GM12878 (cell line): ENCODE measurements at regions not wholly inside any gene's neighbourhood (a gene's known extent, or its start where the extent isn't known, plus 50 kb on each side); places are given as distances from the start of the nearest gene placed in this dataset.

Experiments used
- ATAC-seq: fragments of 200-7000 bp; cut with Tn5 transposase; 3 replicates; pipeline ENCODE4 v1.9.1; 2020; ENCODE audit warnings: mild to moderate bottlenecking, moderate library complexity
- BruUV-seq: library from RNA; stranded (reverse); fragments of 400-500 nt; replicated peaks from 2 replicates; lab custom pipeline; 2021; lab: Mats Ljungman, UMichigan
- CTCF ChIA-PET: fragments of 300-600 bp; sonication (Branson Sonifier 250); formaldehyde crosslinking; extraction: SDS; loops from one replicate; lab custom pipeline; 2021; ENCODE audit warnings: inconsistent platforms; lab: Yijun Ruan, JAX
- POLR2A ChIA-PET: fragments of 350-600 bp; formaldehyde crosslinking; extraction: SDS; loops from one replicate; lab custom pipeline; 2021; ENCODE audit warnings: inconsistent platforms; lab: Charles Lee
- RAD21 ChIA-PET: fragments of 300-600 bp; sonication (Branson Sonifier 250); formaldehyde crosslinking; loops from one replicate; lab custom pipeline; 2023; ENCODE audit warnings: antibody characterized with exemption; ENCODE audit not compliant: unreplicated experiment; lab: Charles Lee
- SMC1A ChIA-PET: fragments of 300-600 bp; sonication (Branson Sonifier 250); formaldehyde crosslinking; loops from one replicate; lab custom pipeline; 2023; ENCODE audit not compliant: unreplicated experiment, uncharacterized antibody; lab: Charles Lee
- DNase-seq: peaks from one replicate; pipeline ENCODE4 v3.0.0-alpha.2; 2011; ENCODE audit warnings: low read depth, low spot score
- FAIRE-seq: peaks from 3 replicates; lab custom pipeline; 2011; peaks lifted over from hg19 to GRCh38; lab: Jason Lieb, UNC
- H2AFZ ChIP-seq: 2 replicates; pipeline ENCODE4 v1.6.0; 2011; ENCODE audit warnings: low read depth, low read length, control low read depth; ENCODE audit not compliant: control insufficient read depth
- H3K27ac ChIP-seq: 2 replicates; pipeline ENCODE4 v1.5.1; 2011; ENCODE audit warnings: control low read depth; ENCODE audit not compliant: control insufficient read depth, insufficient read depth
- H3K27me3 ChIP-seq, 2 experiments: replicated peaks in 1 of 2; 2 replicates each; pipeline versions ENCODE4 v1.6.0 to v1.6.1; 2011; ENCODE audit warnings: low read length in 1 of 2; ENCODE audit not compliant: control insufficient read depth in 2 of 2, insufficient read depth in 2 of 2
- H3K36me3 ChIP-seq, 2 experiments: 2 replicates each; pipeline ENCODE4 v1.5.1; 2011; ENCODE audit warnings: low read length in 1 of 2; ENCODE audit not compliant: control insufficient read depth in 2 of 2, insufficient read depth in 2 of 2
- H3K4me1 ChIP-seq: 2 replicates; pipeline ENCODE4 v1.6.1; 2011; ENCODE audit warnings: mild to moderate bottlenecking, low read length, moderate library complexity, mixed read lengths; ENCODE audit not compliant: control insufficient read depth, insufficient read depth
- H3K4me2 ChIP-seq: 2 replicates; pipeline ENCODE4 v1.6.0; 2011; ENCODE audit warnings: control low read depth; ENCODE audit not compliant: control insufficient read depth, insufficient read depth
- H3K4me3 ChIP-seq: fragments of 200-600 bp; sonication (generic); 2 replicates; pipeline ENCODE4 v1.5.1; 2016
- H3K79me2 ChIP-seq: 2 replicates; pipeline ENCODE4 v1.6.0; 2011; ENCODE audit warnings: low read length; ENCODE audit not compliant: control insufficient read depth, insufficient read depth
- H3K9ac ChIP-seq: 2 replicates; pipeline ENCODE4 v1.8.0; 2011; ENCODE audit warnings: low read length, control low read depth, mixed read lengths; ENCODE audit not compliant: control insufficient read depth, insufficient read depth
- H3K9me3 ChIP-seq: replicated peaks from 3 replicates; pipeline ENCODE4 v1.5.1; 2011; ENCODE audit warnings: mild to moderate bottlenecking, low read length; ENCODE audit not compliant: control insufficient read depth, insufficient read depth
- H4K20me1 ChIP-seq: 2 replicates; pipeline ENCODE4 v1.6.0; 2011; ENCODE audit not compliant: control insufficient read depth, insufficient read depth
- CUX1 ChIP-seq: IDR thresholded peaks from 2 replicates; pipeline ENCODE4 v1.6.1; 2012; ENCODE audit warnings: improper control_type of control experiment, low read depth, low read length; ENCODE audit not compliant: insufficient replicate concordance
- ETV6 ChIP-seq, 2 experiments: fragments of 450-650 bp in 1 of 2; IDR thresholded peaks in 1 of 2; conservative IDR thresholded peaks in 1 of 2; 2 replicates each; pipeline ENCODE4 v1.6.1; 2014; ENCODE audit warnings: antibody characterized with exemption in 1 of 2, borderline replicate concordance in 1 of 2, low read depth in 1 of 2, mild to moderate bottlenecking in 1 of 2, moderate library complexity in 1 of 2
- JUNB ChIP-seq: IDR thresholded peaks from 2 replicates; pipeline ENCODE4 v1.6.1; 2016; ENCODE audit warnings: antibody characterized with exemption, mild to moderate bottlenecking
- NFYB ChIP-seq: IDR thresholded peaks from 2 replicates; pipeline ENCODE4 v1.6.1; 2011; ENCODE audit warnings: low read depth, mild to moderate bottlenecking, low read length, improper control_type of control experiment, moderate library complexity; ENCODE audit not compliant: insufficient read depth
- SRF ChIP-seq, 2 experiments: IDR thresholded peaks; 2 replicates each; pipeline ENCODE4 v1.6.1; 2011; ENCODE audit warnings: low read depth in 2 of 2, low read length in 2 of 2, mild to moderate bottlenecking in 1 of 2, moderate library complexity in 1 of 2
- STAT1 ChIP-seq: fragments of 450-650 bp; conservative IDR thresholded peaks from 2 replicates; pipeline ENCODE4 v1.6.1; 2014; ENCODE audit warnings: antibody characterized with exemption, mild to moderate bottlenecking
- TAF1 ChIP-seq: IDR thresholded peaks from 2 replicates; pipeline ENCODE4 v1.6.1; 2011; ENCODE audit warnings: mild to moderate bottlenecking, low read depth, low read length, borderline replicate concordance
- TCF7 ChIP-seq: IDR thresholded peaks from 2 replicates; pipeline ENCODE4 v1.6.1; 2014; ENCODE audit warnings: antibody characterized with exemption, borderline replicate concordance
- in situ Hi-C: fragments of 300-500 bp; cut with MboI; formaldehyde crosslinking; loops from 9 replicates; pipeline ENCODE4 v1.14.3; 2018; ENCODE audit warnings: mixed read lengths
- intact Hi-C: fragments of 100-400 bp; cut with micrococcal nuclease; formaldehyde crosslinking; loops from one replicate; pipeline ENCODE4 v1.14.2; 2022; ENCODE audit not compliant: unreplicated experiment

GRCh38 chr15:87496109-87496508, 760.4 kb downstream of the NTRK3 start (continued):
- TF ChIP-seq TCF7 (no peak), JUNB (no peak)

GRCh38 chr15:87493803-87494202, 762.7 kb downstream of the NTRK3 start:
- ATAC-seq (no peak), FAIRE-seq (no peak), DNase-seq (no peak)
- H3K36me3 ChIP-seq = no peaks in the 10 kb centered on the region
- RAD21 ChIA-PET = no interaction called here
- POLR2A ChIA-PET = no interaction called here
- H3K4me2 ChIP-seq = no peak overlapping the region
- CTCF ChIA-PET = no interaction called here
- H3K9me3 ChIP-seq = no peaks in the 10 kb centered on the region
- no peak for TF ChIP-seq NFYB
- TF ChIP-seq STAT1 = no peak
- no peak for TF ChIP-seq SRF (IDR thresholded peaks at IDR 0.05; ENCODE audit: low read depth in 2 of 2, low read length in 2 of 2)
- no peak for TF ChIP-seq ETV6 (conservative IDR thresholded peaks at IDR 0.05 in 1 of 2, IDR thresholded peaks at IDR 0.05 in 1 of 2; ENCODE audit: borderline replicate concordance in 1 of 2, low read depth in 1 of 2)
- no peak for TF ChIP-seq CUX1
- TF ChIP-seq TAF1 = no peak
- H3K27me3 ChIP-seq = no peaks in the 10 kb centered on the region
- no peaks in the 10 kb centered on the region for H3K79me2 ChIP-seq
- SMC1A ChIA-PET = interaction anchor here (0.9 kb wide), 1 partner anchor 15 kb away, joined by 3 read pairs; no protein-coding TSS in a partner anchor
- BruUV-seq = no TSS peak
- intact Hi-C loops = no loop called here
- no peaks in the 10 kb centered on the region for H3K4me1 ChIP-seq
- in situ Hi-C loops = no loop called here
- H3K9ac ChIP-seq = no peak overlapping the region
- H3K4me3 ChIP-seq = no peak overlapping the region
- H4K20me1 ChIP-seq = no peaks in the 10 kb centered on the region
- no peak overlapping the region for H3K27ac ChIP-seq
- no peak overlapping the region for H2AFZ ChIP-seq
